Activated CD4-positive, alpha-beta T cell treated with anti-CD3 and anti-CD28 coated beads, Interleukin-2, Interleukin-4, amounts not matched to agents 100 ng/mL and 50 ng/mL, durations not matched to agents 16 hours and 8 hours (primary cell): ENCODE measurements at regions not wholly inside any gene's neighbourhood (a gene's known extent, or its start where the extent isn't known, plus 50 kb on each side); places are given as distances from the start of the nearest gene placed in this dataset.

Source experiments
- DNase-seq: peaks from one replicate; pipeline ENCODE4 v3.0.0-alpha.2; 2020; ENCODE audit warnings: low spot score

- DNase-seq, result no peak
Measured at GRCh38 chr12:67147030-67147429, 122.1 kb upstream of the CAND1 start.

DNA sequence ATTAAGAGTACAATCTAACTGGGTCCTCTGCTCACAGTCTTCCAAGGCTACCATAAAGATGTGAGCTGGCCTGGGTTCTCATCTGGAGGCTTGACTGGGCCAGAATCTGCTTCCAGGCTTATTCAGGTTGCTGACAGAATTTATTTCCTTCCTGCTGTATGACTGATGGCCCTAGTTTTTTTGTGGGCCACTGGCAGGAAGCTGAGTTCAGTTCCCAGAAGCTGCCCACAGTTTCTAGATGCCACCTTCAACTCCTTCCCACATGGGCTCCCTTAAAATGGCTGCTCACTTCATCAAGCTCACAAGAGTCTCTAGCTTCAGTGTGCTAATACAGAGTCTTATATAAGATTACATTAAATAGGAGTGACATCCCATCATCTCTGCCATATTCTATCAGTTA lies 121.7 kb upstream of the CAND1 start:
- no peak for DNase-seq

DNA sequence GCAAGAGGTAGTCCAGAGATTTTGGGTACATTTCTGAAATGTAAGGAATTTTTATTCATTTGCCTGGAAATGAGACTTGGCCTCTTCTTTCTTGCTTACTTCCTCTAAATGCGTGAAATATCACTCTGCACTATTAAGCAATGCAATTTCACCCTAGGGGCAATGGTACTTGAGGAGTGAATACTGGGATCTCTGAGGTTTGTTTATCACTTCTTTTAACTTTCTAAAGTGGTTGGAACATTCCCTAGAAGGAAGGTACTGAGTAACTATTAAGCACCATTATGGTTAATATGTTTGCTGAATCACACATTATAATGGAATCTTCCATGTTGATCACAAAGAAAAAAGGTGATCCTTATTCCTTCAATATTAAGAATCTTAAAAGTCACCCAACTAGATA lies 120.9 kb upstream of the CAND1 start:
- DNase-seq, result no peak

DNA sequence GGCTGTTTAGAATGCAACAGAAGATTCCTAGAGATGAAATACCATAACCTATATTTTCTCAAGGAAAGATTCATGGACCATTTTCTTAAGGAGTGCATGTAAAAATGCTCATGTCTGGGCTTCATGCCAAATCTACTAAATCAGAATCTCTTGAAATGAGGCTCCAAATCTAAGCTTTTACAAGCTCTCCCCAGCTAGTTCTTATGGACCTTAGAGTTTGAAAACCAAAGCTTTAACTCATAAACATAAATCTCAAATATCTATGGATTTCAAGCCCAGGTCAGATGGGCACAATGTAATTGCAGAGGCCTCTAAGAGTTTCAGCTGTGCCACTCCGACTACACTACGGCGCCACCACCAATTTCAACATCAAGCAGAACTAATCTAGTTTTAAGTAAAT lies 117.3 kb upstream of the CAND1 start:
- no peak for DNase-seq

DNA sequence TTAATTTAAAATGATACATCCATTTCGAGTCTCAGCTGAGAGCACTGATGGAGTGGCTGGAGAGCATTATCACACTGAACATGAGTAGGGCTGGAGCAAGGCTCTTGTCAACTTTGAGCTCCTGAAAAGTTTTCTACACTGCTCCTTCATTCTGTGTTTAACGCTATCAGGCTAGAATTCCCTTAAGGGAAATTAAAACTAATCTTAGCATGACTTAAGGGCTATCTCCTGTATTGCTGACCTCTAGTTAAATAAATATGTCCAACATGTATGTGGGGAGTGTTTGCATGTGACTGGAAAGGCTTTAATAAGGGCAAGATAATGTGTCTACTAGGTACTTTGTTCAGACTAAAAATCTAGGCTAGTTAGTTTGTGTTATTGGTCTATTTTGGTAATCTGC lies 116.7 kb upstream of the CAND1 start:
- DNase-seq, result no peak

DNA sequence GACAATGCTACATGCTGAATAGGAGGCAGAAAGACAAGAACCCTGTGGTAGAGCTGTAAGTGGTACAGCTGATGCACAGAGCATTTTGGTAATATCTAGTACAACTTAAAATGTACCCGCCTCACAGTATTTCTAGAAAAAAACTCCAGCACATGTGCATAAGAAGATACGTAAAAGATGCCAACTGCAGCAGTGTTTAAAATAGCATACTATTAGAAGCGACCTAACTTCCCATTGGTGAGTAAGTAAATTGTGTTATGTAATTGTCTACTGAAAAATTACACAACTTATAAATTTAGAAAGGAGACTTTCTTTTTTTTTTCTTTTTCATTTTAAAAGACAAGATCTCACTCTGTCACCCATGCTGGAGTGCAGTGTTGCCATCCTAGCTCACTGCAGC lies 114.3 kb upstream of the CAND1 start:
- no peak for DNase-seq

GRCh38 chr12:67155863-67156262 lies 113.3 kb upstream of the CAND1 start:
- DNase-seq, result no peak

DNA sequence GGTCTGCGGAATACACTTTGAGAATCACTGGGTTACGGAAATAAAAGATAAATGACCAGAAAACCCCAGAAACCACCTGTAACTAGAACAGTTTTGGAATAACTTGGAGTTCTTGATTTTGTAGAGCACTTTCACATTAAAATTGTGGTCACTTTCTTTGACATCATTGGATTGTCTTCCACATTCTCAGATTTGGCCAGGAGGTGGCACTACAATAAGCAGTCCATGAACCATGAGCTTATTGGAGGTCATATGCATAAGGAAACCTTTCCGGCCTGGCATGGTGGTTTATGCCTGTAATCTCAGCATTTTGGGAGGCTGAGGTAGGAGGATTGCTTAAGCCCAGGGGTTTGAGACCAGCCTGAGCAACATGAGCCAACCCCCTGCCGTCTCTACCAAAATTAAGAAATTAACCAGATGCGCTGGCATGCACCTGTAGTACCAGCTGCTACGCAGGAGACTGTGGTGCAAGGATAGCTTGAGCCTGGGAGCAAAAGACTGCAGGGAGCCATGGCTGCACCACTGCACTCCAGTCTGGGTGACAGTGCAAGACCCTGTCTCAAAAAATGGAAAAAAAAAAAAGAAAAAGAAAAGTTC lies 107.7 kb upstream of the CAND1 start:
- DNase-seq, result peak; percentile 40

GRCh38 chr12:67173258-67173657 lies 95.9 kb upstream of the CAND1 start:
- no peak for DNase-seq

DNA sequence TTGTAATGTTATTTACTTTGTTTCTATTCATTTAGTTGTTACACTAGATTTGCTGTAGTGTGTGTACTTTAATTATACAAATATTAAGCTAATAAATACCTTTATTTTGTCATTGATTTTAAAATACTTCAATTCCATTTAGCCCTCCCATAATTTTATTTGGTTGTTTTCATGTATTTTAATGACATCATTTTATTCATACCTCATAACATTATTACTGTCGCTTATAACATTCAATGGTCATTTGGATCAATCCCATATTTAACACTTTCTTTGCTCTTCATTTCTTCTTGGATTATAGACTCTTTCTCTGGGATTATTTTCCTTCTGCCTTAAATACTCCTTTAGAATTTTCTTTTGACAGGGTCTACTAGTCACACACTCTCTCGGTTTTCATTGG lies 86.6 kb upstream of the CAND1 start:
- DNase-seq, result no peak

GRCh38 chr12:67193704-67194103 lies 75.5 kb upstream of the CAND1 start:
- DNase-seq, result peak; percentile 1

- no peak for DNase-seq
Measured at GRCh38 chr12:67200386-67200785, 68.8 kb upstream of the CAND1 start.

DNA sequence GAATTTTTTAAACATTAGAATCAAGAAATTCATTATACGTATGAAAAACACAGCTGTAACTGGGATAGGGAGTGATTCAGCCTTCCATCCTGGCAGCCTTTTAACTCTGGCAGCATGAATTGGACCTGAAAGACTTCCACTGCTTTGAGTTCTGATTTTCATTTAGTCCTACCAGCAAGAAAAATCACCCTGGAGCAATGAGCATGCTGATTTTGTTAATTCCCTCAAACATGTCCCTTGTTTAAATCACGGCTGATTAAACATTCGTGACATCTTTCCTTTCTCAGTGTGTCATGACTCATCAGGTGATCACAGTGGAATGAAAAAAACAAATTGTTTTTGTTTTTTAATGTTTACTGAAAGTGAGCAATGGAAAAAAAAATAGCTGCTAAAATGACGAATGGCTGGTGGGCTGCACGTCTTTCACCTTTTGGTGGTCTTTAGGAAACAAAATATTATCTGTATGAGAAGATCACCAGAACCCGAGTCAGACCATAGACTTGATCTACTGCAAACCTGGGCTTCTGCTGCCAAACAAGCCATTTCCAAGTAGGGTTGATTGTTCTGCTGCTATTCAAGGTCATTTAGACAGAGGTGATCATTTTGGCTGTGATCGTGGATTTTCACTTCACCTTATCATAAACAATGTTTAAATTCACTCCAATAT lies 67.0 kb upstream of the CAND1 start:
- DNase-seq, result no peak

DNA sequence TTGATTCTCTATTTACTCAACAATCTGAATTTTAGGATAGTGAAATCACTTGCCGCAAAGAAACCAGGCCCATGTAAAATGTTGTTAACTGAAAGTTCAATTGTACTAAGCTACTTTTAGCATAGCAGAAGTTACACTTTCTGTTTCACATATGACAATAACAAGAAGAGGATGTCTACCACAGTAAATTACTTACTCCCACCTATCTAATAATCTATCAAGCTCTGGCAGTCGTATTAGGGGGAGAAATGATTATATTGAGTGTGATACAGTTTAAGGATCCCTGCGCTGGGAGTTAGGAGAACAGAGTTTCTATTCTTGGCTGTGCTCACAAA lies 66.5 kb upstream of the CAND1 start:
- no peak for DNase-seq

DNA sequence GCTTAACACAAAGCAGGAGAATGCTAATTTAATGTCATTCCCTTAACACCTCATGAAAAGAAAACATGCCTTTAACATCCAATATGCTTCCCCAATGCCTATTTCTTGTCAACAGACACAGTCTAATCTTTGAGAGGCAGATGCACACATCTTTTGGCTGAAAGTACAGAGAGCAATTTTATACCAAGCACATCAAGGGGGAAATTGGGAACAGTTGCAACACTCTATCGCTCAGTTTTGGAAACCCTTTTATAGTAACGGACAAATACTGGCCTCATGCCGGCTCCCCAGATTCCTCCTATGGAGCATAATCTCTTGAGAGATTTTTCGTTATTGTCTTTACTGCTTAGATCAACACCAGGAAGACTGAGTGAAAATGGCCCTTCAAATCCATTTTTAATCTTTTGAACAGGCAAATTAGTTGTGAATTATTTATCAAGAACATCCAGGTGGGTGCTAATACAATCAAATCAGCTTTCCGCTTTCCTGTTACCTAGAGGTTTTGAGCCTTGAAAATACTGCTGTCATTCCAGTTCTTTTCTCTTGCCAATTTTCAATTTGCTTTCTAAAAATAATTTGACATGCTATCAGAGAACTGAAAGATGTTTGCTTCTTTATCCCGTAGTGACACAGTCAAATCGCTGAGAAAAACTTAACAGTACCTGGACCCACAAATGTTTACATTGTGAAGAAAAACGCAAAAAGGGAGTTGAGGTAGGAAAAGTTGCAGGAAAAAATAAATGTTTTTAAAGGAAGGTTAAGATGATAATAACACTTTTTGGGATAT lies 60.7 kb upstream of the CAND1 start:
- DNase-seq, result no peak

GRCh38 chr12:67211029-67211428 lies 58.1 kb upstream of the CAND1 start:
- DNase-seq, result no peak

- DNase-seq, result no peak
Measured at GRCh38 chr12:67211494-67211893, 57.7 kb upstream of the CAND1 start.

- no peak for DNase-seq
Measured at GRCh38 chr12:67217647-67218046, 51.5 kb upstream of the CAND1 start.
